Kidney (tissue), 13 donors: ENCODE measurements at regions not wholly inside any gene's neighbourhood (a gene's known extent, or its start where the extent isn't known, plus 50 kb on each side); places are given as distances from the start of the nearest gene placed in this dataset.
A peak's percentile ranks its signal among the peaks of the same experiment; 100 is the strongest.

Experiments
- DNase-seq, 5 donors: peaks; one replicate each; pipeline ENCODE4 v3.0.0-alpha.2; 2013 to 2020
- FAIRE-seq: peaks from 2 replicates; lab custom pipeline; 2012; peaks lifted over from hg19 to GRCh38; lab: Jason Lieb, UNC
- H3K27ac ChIP-seq, 2 donors: one replicate each; pipeline ENCODE4 v1.7.0; 2013; ENCODE audit warnings: low read depth in 2 of 2, low read length in 2 of 2, inconsistent platforms in 1 of 2
- H3K27me3 ChIP-seq: one replicate; pipeline ENCODE4 v1.7.1; 2013; ENCODE audit warnings: low read length, inconsistent platforms; ENCODE audit not compliant: control insufficient read depth, insufficient read depth
- H3K36me3 ChIP-seq, 3 donors: one replicate each; pipeline versions ENCODE4 v1.7.0 to v1.7.1; 2013; ENCODE audit warnings: low read length in 3 of 3, control low read depth in 1 of 3, inconsistent platforms in 1 of 3; ENCODE audit not compliant: insufficient read depth in 3 of 3, control insufficient read depth in 2 of 3
- H3K4me1 ChIP-seq, 3 donors: one replicate each; pipeline versions ENCODE4 v1.7.0 to v1.7.1; 2013; ENCODE audit warnings: low read length in 3 of 3, inconsistent platforms in 1 of 3, low read depth in 1 of 3; ENCODE audit not compliant: control insufficient read depth in 2 of 3, insufficient read depth in 2 of 3
- H3K4me3 ChIP-seq, 3 donors: one replicate each; pipeline versions ENCODE4 v1.7.0 to v1.8.1; 2013; ENCODE audit warnings: low read length in 3 of 3, control low read depth in 1 of 3, inconsistent platforms in 1 of 3
- H3K9ac ChIP-seq, 3 donors: one replicate each; pipeline versions ENCODE4 v1.7.0 to v1.7.1; 2013; ENCODE audit warnings: low read length in 3 of 3, control low read depth in 1 of 3, inconsistent platforms in 1 of 3
- H3K9me3 ChIP-seq, 3 donors: one replicate each; pipeline versions ENCODE4 v1.7.0 to v1.7.1; 2013; ENCODE audit warnings: low read length in 3 of 3, control low read depth in 1 of 3, inconsistent platforms in 1 of 3; ENCODE audit not compliant: control insufficient read depth in 2 of 3, insufficient read depth in 1 of 3
- intact Hi-C: fragments of 100-400 bp; cut with DNase I; formaldehyde crosslinking; loops from one replicate; pipeline ENCODE4 v1.11.1; 2022
- TF ChIP-seq, protein P1 (sequence below): IDR thresholded peaks from 3 replicates; pipeline ENCODE4 v1.5.1; 2012; ENCODE audit warnings: mild to moderate bottlenecking, moderate library complexity, borderline replicate concordance; ENCODE audit not compliant: insufficient read depth; ENCODE audit errors: extremely low read depth
- donor health status: control.
- donor health status: control.
- donor health status: control.
- donor health status: control.
- donor health status: control.
- donor health status: DM: yes; HTN: yes; CAD: no.
- donor health status: Normal renal cell carcinoma (clear cell type).

DNA sequence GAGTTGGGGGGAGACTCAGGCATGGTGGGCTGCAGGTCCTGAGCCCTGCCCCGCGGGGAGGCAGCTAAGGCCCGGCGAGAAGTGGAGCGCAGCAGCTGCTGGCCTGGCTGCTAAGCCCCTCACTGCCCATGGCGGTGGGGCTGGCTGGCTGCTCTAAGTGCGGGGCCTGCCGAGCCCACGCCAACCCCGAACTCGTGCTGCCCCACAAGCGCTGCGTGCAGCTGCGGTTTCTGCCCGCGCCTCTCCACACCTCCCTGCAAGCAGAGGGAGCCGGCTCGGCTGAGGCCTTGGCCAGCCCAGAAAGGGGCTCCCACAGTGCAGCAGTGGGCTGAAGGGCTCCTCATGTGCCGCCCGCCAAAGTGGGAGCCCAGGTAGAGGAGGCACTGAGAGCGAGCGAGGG, 1355.1 kb upstream of the WWC1 start:
- TF ChIP-seq, protein P1, sequence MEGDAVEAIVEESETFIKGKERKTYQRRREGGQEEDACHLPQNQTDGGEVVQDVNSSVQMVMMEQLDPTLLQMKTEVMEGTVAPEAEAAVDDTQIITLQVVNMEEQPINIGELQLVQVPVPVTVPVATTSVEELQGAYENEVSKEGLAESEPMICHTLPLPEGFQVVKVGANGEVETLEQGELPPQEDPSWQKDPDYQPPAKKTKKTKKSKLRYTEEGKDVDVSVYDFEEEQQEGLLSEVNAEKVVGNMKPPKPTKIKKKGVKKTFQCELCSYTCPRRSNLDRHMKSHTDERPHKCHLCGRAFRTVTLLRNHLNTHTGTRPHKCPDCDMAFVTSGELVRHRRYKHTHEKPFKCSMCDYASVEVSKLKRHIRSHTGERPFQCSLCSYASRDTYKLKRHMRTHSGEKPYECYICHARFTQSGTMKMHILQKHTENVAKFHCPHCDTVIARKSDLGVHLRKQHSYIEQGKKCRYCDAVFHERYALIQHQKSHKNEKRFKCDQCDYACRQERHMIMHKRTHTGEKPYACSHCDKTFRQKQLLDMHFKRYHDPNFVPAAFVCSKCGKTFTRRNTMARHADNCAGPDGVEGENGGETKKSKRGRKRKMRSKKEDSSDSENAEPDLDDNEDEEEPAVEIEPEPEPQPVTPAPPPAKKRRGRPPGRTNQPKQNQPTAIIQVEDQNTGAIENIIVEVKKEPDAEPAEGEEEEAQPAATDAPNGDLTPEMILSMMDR, result no peak
- intact Hi-C loops, result no loop called here
- Histone ChIP-seq H3K9me3 (no peaks in the 10 kb centered on the region), H3K36me3 (no peaks in the 10 kb centered on the region), H3K27ac (no peak overlapping the region), H3K27me3 (no peaks in the 10 kb centered on the region), H3K9ac (no peak overlapping the region), H3K4me1 (no peaks in the 10 kb centered on the region), H3K4me3 (no peak overlapping the region)
- FAIRE-seq (no peak), DNase-seq (peak in 1 of 5 donors; percentile 65)

DNA sequence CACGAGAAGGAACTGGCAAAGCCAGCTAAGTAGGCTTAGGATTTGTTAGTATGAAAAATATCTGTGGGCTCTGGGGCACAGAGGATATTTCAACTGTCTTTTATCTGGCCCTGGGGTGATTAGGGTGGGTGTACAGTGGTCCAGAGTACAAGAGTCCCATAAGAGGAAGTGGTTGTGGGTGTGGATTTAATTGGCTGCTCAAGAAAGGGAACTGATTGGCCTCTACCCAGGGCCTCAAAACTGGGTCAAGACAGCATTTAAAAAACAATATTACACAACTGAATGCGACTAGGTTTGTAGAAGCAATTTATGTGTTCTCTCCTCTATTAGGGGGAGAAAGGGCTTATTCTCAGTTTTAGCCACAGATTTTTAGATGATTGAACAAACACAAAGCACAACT, 1353.4 kb upstream of the WWC1 start:
- no peaks in the 10 kb centered on the region for H3K27me3 ChIP-seq
- TF ChIP-seq, protein P1, result no peak
- H3K4me3 ChIP-seq, result no peak overlapping the region
- FAIRE-seq (no peak), DNase-seq (no peak)
- H3K9me3 ChIP-seq, result no peaks in the 10 kb centered on the region
- H3K36me3 ChIP-seq, result no peaks in the 10 kb centered on the region
- no peak overlapping the region for H3K9ac ChIP-seq
- H3K4me1 ChIP-seq, result no peaks in the 10 kb centered on the region
- intact Hi-C loops, result no loop called here
- no peak overlapping the region for H3K27ac ChIP-seq

DNA sequence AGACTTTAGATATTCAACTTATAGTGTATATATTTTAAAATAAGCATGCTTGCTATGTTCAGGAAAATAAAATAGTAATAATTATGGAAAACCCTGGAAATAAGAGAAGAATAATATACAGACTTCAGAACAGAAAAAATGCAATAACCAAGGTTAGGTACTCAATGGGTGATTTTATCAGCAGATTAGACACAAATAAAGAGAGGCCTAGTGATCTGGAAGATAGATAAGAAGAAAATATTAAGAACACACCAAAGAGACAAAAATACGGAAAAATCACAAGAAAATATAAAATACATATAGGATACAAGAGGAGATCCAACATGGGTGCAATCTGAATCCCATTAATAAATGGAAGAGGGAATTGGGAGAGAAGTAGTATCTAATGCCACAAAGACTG, 1348.5 kb upstream of the WWC1 start:
- no peak overlapping the region for H3K9ac ChIP-seq
- no peaks in the 10 kb centered on the region for H3K36me3 ChIP-seq
- peaks cover 0 to 2% (median 0%) of the 10 kb centered on the region in 3 donors for H3K9me3 ChIP-seq
- TF ChIP-seq, protein P1, result no peak
- FAIRE-seq (no peak), DNase-seq (no peak)
- H3K27me3 ChIP-seq, result no peaks in the 10 kb centered on the region
- H3K27ac ChIP-seq, result no peak overlapping the region
- intact Hi-C loops, result no loop called here
- no peak overlapping the region for H3K4me3 ChIP-seq
- H3K4me1 ChIP-seq, result no peaks in the 10 kb centered on the region

DNA sequence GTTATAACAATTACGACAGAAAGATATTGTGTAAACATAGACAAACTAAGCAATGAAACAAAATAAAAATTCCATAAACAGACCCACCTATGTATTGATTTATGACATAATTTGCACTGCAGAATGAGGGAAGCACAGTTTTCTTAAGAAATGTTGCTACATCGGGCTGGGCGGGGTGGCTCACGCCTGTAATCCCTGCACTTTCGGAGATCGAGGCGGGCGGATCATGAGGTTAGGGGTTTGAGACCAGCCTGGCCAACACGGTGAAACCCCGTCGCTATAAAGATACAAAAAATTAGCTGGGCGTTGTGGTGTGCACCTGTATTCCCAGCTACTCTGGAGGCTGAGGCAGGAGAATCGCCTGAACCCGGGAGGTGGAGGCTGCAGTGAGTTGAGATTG, 1344.4 kb upstream of the WWC1 start:
- peaks cover 0 to 2% (median 0%) of the 10 kb centered on the region in 3 donors for H3K9me3 ChIP-seq
- H3K4me1 ChIP-seq, result no peaks in the 10 kb centered on the region
- TF ChIP-seq, protein P1, result no peak
- no peak for DNase-seq
- no peaks in the 10 kb centered on the region for H3K27me3 ChIP-seq
- intact Hi-C loops, result no loop called here
- no peaks in the 10 kb centered on the region for H3K36me3 ChIP-seq
- no peak overlapping the region for H3K9ac ChIP-seq
- H3K4me3 ChIP-seq, result no peak overlapping the region
- no peak for FAIRE-seq
- H3K27ac ChIP-seq, result no peak overlapping the region
